HG02885 (cell line): ENCODE measurements at regions not wholly inside any gene's neighbourhood (a gene's known extent, or its start where the extent isn't known, plus 50 kb on each side); places are given as distances from the start of the nearest gene placed in this dataset.
"Not testable (repeated sequence)": the region's sequence is repeated elsewhere in the genome, so short reads cannot be mapped to it uniquely, and the experiment has no call there.

Experiments used
- ATAC-seq: cut with Tn5 transposase; IDR thresholded peaks from one replicate; pipeline ENCODE4 v1.9.1; 2021; ENCODE audit warnings: mild to moderate bottlenecking; ENCODE audit not compliant: unreplicated experiment, poor library complexity

- ATAC-seq: no peak
These were observed 133.8 kb upstream of the IGFBP3 start for GRCh38 chr7:46054915-46055314.

GRCh38 chr7:46054272-46054671 lies 133.2 kb upstream of the IGFBP3 start:
- ATAC-seq: no peak

- ATAC-seq: no peak
These were observed 126.5 kb upstream of the IGFBP3 start for GRCh38 chr7:46047581-46047980.

- ATAC-seq: not testable (repeated sequence)
These were observed 122.3 kb upstream of the IGFBP3 start for GRCh38 chr7:46043338-46043737.

- ATAC-seq: not testable (repeated sequence)
These were observed 118.7 kb upstream of the IGFBP3 start for GRCh38 chr7:46039813-46040212.

- ATAC-seq: no peak
These were observed 114.1 kb upstream of the IGFBP3 start for GRCh38 chr7:46035166-46035565.

GRCh38 chr7:46034056-46034768 lies 113.1 kb upstream of the IGFBP3 start:
- ATAC-seq: no peak

GRCh38 chr7:46033592-46033991 lies 112.5 kb upstream of the IGFBP3 start:
- no peak for ATAC-seq

GRCh38 chr7:46032942-46033341 lies 111.9 kb upstream of the IGFBP3 start:
- ATAC-seq: no peak

- no peak for ATAC-seq
These were observed 111.3 kb upstream of the IGFBP3 start for GRCh38 chr7:46032353-46032752.

- ATAC-seq: no peak
These were observed 108.1 kb upstream of the IGFBP3 start for GRCh38 chr7:46029111-46029704.

GRCh38 chr7:46028246-46028645 lies 107.2 kb upstream of the IGFBP3 start:
- no peak for ATAC-seq

- ATAC-seq: no peak
These were observed 105.7 kb upstream of the IGFBP3 start for GRCh38 chr7:46026741-46027140.

GRCh38 chr7:46024263-46024916 lies 103.3 kb upstream of the IGFBP3 start:
- ATAC-seq: no peak

GRCh38 chr7:46022397-46022796 lies 101.3 kb upstream of the IGFBP3 start:
- ATAC-seq: no peak

- no peak for ATAC-seq
These were observed 94.2 kb upstream of the IGFBP3 start for GRCh38 chr7:46015107-46015868.

- ATAC-seq: no peak
These were observed 90.4 kb upstream of the IGFBP3 start for GRCh38 chr7:46011501-46011900.

GRCh38 chr7:46011059-46011458 lies 90.0 kb upstream of the IGFBP3 start:
- no peak for ATAC-seq

- no peak for ATAC-seq
These were observed 88.1 kb upstream of the IGFBP3 start for GRCh38 chr7:46009211-46009610.

- ATAC-seq: no peak
These were observed 87.0 kb upstream of the IGFBP3 start for GRCh38 chr7:46007990-46008643.
